ENCODE measurements at regions not wholly inside any gene's neighbourhood (a gene's known extent, or its start where the extent isn't known, plus 50 kb on each side); places are given as distances from the start of the nearest gene placed in this dataset.

DNA sequence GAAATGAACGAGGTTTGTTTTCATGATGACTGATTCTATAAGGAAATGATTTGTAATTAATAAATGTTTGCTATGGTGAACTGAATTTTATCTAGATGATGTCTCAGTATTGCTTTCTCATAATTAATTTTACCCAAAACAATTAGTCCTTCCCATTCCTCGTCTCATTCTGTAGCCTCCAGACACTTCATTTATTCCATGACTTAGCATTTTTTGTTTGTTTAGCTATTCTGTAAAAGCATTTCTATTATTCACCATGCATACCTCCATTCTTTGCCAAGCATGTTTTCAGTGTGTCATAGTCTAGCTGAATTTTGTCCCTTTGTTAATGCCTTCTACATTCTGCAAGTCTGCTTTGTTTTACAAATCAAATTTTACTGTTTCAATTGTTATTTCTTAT is 137.4 kb upstream of the RPL10L start:
- intact Hi-C loops (cut with micrococcal nuclease; ENCODE audit: unreplicated experiment), result no loop called here
- CTCF ChIA-PET, result no interaction called here

DNA sequence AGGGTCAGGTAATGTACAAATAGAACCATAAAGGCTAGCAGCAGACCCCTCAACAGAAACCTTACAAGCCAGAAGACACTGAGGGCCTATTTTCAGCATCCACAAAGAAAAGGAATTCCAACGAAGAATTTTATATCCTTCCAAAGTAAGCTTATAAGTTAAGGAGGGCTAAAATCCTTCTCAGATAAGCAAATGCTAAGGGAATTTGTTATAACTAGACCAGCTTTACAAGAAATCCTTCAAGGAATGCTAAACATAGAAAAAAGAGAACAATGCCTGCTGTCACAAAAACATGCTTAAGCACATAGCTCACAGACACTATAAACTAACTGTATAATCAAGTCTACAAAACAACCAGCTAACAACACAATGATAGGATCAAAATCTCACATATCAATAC is 130.7 kb upstream of the RPL10L start:
- Mint-ChIP-seq H3K4me3 (ENCODE audit: low read depth, unreplicated experiment) (no peak overlapping the region), H3K27ac (ENCODE audit: unreplicated experiment) (no peak overlapping the region), H3K4me1 (ENCODE audit: low read depth, unreplicated experiment) (no peaks in the 10 kb centered on the region), H3K27me3 (ENCODE audit: unreplicated experiment) (no peaks in the 10 kb centered on the region), H3K9me3 (ENCODE audit: low read depth, unreplicated experiment) (peaks cover 2% of the 10 kb centered on the region), H3K36me3 (ENCODE audit: insufficient read depth, unreplicated experiment) (no peaks in the 10 kb centered on the region)
- TF ChIP-seq, protein P1, sequence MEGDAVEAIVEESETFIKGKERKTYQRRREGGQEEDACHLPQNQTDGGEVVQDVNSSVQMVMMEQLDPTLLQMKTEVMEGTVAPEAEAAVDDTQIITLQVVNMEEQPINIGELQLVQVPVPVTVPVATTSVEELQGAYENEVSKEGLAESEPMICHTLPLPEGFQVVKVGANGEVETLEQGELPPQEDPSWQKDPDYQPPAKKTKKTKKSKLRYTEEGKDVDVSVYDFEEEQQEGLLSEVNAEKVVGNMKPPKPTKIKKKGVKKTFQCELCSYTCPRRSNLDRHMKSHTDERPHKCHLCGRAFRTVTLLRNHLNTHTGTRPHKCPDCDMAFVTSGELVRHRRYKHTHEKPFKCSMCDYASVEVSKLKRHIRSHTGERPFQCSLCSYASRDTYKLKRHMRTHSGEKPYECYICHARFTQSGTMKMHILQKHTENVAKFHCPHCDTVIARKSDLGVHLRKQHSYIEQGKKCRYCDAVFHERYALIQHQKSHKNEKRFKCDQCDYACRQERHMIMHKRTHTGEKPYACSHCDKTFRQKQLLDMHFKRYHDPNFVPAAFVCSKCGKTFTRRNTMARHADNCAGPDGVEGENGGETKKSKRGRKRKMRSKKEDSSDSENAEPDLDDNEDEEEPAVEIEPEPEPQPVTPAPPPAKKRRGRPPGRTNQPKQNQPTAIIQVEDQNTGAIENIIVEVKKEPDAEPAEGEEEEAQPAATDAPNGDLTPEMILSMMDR (IDR thresholded peaks at IDR 0.05; ENCODE audit: unreplicated experiment), result no peak
- no peak for DNase-seq
- BruUV-seq (replicated peaks), result no TSS peak
- intact Hi-C loops (cut with micrococcal nuclease; ENCODE audit: unreplicated experiment), result no loop called here
- CTCF ChIA-PET, result no interaction called here

More for the DNA sequence above, 137.4 kb upstream of the RPL10L start:
- Mint-ChIP-seq H3K27me3 (ENCODE audit: unreplicated experiment) (no peaks in the 10 kb centered on the region), H3K4me3 (ENCODE audit: low read depth, unreplicated experiment) (no peak overlapping the region), H3K27ac (ENCODE audit: unreplicated experiment) (no peak overlapping the region), H3K4me1 (ENCODE audit: low read depth, unreplicated experiment) (no peaks in the 10 kb centered on the region), H3K9me3 (ENCODE audit: low read depth, unreplicated experiment) (peaks cover 7% of the 10 kb centered on the region), H3K36me3 (ENCODE audit: insufficient read depth, unreplicated experiment) (no peaks in the 10 kb centered on the region)
- DNase-seq, result no peak
- BruUV-seq (replicated peaks), result no TSS peak
- TF ChIP-seq, protein P1 (IDR thresholded peaks at IDR 0.05; ENCODE audit: unreplicated experiment), result no peak

DNA sequence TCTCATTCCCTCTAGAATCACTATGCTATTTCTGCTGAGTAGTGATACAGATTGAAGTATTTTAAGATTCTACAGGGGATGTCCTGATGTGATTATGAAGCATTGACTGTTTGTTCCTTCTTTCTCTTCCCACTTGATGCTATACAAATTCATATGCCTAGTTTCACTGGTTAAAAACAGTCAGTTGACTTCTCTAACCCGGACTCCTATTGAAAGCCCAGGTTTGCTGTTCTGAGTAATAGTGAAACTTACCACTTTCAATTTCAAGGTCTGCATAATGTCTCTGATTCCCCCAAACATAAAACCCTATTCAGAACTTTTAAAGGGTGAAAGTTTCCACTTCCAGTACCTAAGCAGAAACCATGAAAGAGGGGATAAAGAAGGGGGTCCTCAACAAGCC is 117.7 kb upstream of the RPL10L start:
- CTCF ChIA-PET, result no interaction called here
- Mint-ChIP-seq H3K36me3 (ENCODE audit: insufficient read depth, unreplicated experiment) (no peaks in the 10 kb centered on the region), H3K4me1 (ENCODE audit: low read depth, unreplicated experiment) (no peaks in the 10 kb centered on the region), H3K27ac (ENCODE audit: unreplicated experiment) (no peak overlapping the region), H3K4me3 (ENCODE audit: low read depth, unreplicated experiment) (no peak overlapping the region), H3K27me3 (ENCODE audit: unreplicated experiment) (no peaks in the 10 kb centered on the region), H3K9me3 (ENCODE audit: low read depth, unreplicated experiment) (peaks cover 8% of the 10 kb centered on the region)
- TF ChIP-seq, protein P1 (IDR thresholded peaks at IDR 0.05; ENCODE audit: unreplicated experiment), result no peak
- BruUV-seq (replicated peaks), result no TSS peak
- intact Hi-C loops (cut with micrococcal nuclease; ENCODE audit: unreplicated experiment), result no loop called here
- no peak for DNase-seq

DNA sequence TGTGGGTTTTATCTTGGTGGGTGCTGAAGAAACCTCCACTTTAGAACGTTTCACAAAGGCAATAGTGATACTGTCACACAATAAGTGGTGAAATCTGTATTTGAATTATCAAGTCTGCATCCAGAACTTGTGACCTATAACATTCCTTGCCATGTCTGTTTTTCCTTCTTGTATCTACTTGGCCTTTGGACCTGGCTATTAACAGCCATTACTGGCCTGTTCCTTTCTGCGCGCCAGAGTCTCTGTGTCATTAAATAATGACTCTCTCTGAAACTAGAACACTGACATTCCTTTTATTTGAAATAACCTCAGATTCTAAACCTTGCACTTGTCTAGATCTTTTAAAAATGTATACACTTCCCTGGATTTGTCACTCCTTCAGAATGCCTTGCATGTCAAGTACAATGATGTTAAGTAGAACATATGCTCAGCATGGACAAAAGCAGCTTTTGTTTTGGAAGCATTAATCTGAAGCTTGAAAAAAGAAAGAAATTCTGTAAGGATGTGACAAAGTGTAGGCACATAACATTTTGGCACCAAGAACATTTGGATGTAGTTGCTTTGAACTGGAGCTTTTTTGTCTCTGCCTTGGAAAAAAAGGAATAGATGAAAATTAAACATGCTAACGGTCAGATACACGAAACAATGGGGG is 95.5 kb upstream of the RPL10L start:
- intact Hi-C loops (cut with micrococcal nuclease; ENCODE audit: unreplicated experiment), result no loop called here
- Mint-ChIP-seq H3K4me3 (ENCODE audit: low read depth, unreplicated experiment) (no peak overlapping the region), H3K4me1 (ENCODE audit: low read depth, unreplicated experiment) (no peaks in the 10 kb centered on the region), H3K9me3 (ENCODE audit: low read depth, unreplicated experiment) (peaks cover 14% of the 10 kb centered on the region), H3K27ac (ENCODE audit: unreplicated experiment) (no peak overlapping the region), H3K27me3 (ENCODE audit: unreplicated experiment) (no peaks in the 10 kb centered on the region), H3K36me3 (ENCODE audit: insufficient read depth, unreplicated experiment) (no peaks in the 10 kb centered on the region)
- no peak for DNase-seq
- BruUV-seq (replicated peaks), result no TSS peak
- CTCF ChIA-PET, result no interaction called here
- TF ChIP-seq, protein P1 (IDR thresholded peaks at IDR 0.05; ENCODE audit: unreplicated experiment), result no peak
